LNCAP (cell line): ENCODE measurements at regions not wholly inside any gene's neighbourhood (a gene's known extent, or its start where the extent isn't known, plus 50 kb on each side); places are given as distances from the start of the nearest gene placed in this dataset.

Experiments
- CTCF ChIP-seq: fragments of 450-650 bp; IDR thresholded peaks from 2 replicates; pipeline ENCODE4 v1.5.1; 2017; ENCODE audit warnings: mild to moderate bottlenecking

GRCh38 chr5:75951158-75951557, 132.0 kb upstream of the SV2C start:
- TF ChIP-seq CTCF: no peak

GRCh38 chr5:75948438-75948837, 134.7 kb upstream of the SV2C start:
- no peak for TF ChIP-seq CTCF

- TF ChIP-seq CTCF: no peak
Observed at GRCh38 chr5:75940418-75940817, 142.8 kb upstream of the SV2C start.

GRCh38 chr5:75935572-75935971, 147.6 kb upstream of the SV2C start:
- TF ChIP-seq CTCF: no peak

- TF ChIP-seq CTCF: no peak
Observed at GRCh38 chr5:75933489-75933888, 149.7 kb upstream of the SV2C start.

- no peak for TF ChIP-seq CTCF
Observed at GRCh38 chr5:75931175-75931574, 152.0 kb upstream of the SV2C start.

- TF ChIP-seq CTCF: no peak
Observed at GRCh38 chr5:75928992-75929391, 154.2 kb upstream of the SV2C start.

- no peak for TF ChIP-seq CTCF
Observed at GRCh38 chr5:75922480-75922879, 160.7 kb upstream of the SV2C start.
